ENCODE measurements at regions not wholly inside any gene's neighbourhood (a gene's known extent, or its start where the extent isn't known, plus 50 kb on each side); places are given as distances from the start of the nearest gene placed in this dataset.
A peak's percentile ranks its signal among the peaks of the same experiment; 100 is the strongest.
"Not testable (repeated sequence)": the region's sequence is repeated elsewhere in the genome, so short reads cannot be mapped to it uniquely, and the experiment has no call there.

DNA sequence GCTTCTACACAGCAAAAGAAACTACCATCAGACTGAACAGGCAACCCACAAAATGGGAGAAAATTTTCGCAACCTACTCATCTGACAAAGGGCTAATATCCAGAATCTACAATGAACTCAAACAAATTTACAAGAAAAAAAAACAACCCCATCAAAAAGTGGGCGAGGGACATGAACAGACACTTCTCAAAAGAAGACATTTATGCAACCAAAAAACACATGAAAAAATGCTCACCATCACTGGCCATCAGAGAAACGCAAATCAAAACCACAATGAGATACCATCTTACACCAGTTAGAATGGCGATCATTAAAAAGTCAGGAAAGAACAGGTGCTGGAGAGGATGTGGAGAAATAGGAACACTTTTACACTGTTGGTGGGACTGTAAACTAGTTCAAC, 171.8 kb upstream of the IL12B start:
- not testable (repeated sequence) for DNase-seq (ENCODE audit: low read depth)

GRCh38 chr5:159503236-159503635, 172.9 kb upstream of the IL12B start:
- peak; percentile 52 for DNase-seq (ENCODE audit: low read depth)

GRCh38 chr5:159504106-159504856, 174.0 kb upstream of the IL12B start:
- DNase-seq (ENCODE audit: low read depth): peak; percentile 26

- DNase-seq (ENCODE audit: low read depth): peak; percentile 87
These were observed 174.6 kb upstream of the IL12B start for GRCh38 chr5:159504857-159505304.

DNA sequence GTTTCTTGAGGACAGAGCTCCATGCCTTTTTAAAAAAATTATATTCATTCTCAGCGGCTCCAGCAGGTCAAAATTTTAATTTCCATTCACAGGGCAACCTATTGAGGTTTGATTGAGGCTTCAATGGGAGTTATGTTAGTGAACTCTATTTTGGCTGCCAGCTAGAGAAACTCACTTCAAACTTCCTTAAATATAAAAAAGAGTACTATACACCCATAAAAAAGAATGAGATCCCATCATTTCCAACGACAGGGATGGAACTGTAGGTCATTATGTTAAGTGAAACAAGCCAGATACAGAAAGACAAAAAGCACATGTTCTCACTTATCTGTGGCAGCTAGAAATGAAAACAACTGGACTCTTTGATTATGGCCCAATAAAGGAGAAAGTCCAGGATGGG, 176.8 kb upstream of the IL12B start:
- DNase-seq (ENCODE audit: low read depth): no peak

DNA sequence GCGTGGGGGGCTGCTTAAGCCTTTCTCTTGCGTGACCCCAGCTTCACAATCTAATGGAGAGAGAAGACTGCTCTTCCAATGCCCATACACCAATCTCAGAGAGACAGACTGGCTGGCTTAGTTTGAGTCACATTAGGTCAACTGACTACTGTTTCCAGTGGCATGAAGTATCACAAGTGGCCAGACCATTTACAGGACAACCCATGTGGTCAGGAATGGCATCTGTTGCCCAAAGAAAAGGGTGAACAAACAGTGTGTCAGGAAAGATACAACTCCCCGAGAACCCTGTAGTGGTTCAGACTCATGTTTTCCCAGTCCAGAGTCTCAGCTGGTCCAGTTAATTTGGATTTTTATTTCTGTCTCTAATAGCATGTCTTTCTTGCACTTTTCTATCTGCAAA, 177.4 kb upstream of the IL12B start:
- peak; percentile 25 for DNase-seq (ENCODE audit: low read depth)

GRCh38 chr5:159508344-159508743, 178.1 kb upstream of the IL12B start:
- no peak for DNase-seq (ENCODE audit: low read depth)

GRCh38 chr5:159509002-159509660, 178.8 kb upstream of the IL12B start:
- no peak for DNase-seq (ENCODE audit: low read depth)

- peak; percentile 94 for DNase-seq (ENCODE audit: low read depth)
These were observed 180.0 kb upstream of the IL12B start for GRCh38 chr5:159510282-159510681.

DNA sequence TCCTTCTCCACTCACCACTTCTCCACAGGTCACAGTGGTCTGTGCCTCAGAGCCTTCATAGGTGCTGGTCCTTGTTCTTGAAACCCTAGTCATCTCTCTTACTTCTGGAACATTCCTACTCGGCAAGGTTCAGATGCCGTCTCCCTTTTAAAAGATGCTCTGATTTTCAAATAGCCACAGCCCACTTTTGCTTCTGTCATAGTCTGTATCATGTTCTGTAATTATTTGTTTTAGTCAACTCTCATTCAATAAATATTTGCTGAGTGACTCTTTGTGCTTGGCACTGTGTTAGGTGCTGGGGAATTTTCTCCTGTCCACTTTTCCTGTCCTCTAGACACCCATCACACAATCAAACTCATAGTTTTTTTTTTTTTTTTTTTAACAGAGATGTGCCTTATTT, 181.3 kb upstream of the IL12B start:
- DNase-seq (ENCODE audit: low read depth): peak; percentile 58

- DNase-seq (ENCODE audit: low read depth): no peak
These were observed 181.8 kb upstream of the IL12B start for GRCh38 chr5:159512064-159512463.

DNA sequence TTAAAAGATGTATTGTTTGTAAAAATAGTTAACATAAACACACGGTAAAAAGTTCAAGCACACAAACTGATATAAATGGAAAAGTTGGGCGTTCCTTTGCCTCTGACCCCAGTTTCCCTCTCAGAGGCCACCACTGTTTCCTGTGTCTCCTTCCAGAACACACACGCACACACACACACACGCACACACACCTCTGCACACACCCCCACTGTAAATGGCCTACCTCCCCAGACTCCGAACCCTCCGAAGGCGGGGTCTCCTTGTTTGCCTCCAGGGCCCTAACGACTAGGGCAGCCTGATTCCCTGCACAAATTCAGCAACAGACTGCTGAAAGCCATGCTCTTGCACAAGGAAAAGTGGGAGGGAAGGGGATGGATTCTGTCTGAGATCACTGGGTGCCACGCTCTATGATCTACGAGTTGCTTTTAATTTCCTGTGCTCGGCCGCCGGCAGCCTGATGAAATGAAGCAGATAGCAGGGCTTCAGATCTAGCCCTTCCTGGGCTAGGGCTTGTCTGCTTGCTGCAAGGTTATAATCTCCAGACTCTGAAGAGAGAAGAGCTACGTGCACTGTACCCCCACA, 184.0 kb upstream of the IL12B start:
- DNase-seq (ENCODE audit: low read depth): no peak

- DNase-seq (ENCODE audit: low read depth): no peak
These were observed 184.9 kb upstream of the IL12B start for GRCh38 chr5:159515197-159515596.

GRCh38 chr5:159515909-159516415, 185.7 kb upstream of the IL12B start:
- DNase-seq (ENCODE audit: low read depth): peak; percentile 74

DNA sequence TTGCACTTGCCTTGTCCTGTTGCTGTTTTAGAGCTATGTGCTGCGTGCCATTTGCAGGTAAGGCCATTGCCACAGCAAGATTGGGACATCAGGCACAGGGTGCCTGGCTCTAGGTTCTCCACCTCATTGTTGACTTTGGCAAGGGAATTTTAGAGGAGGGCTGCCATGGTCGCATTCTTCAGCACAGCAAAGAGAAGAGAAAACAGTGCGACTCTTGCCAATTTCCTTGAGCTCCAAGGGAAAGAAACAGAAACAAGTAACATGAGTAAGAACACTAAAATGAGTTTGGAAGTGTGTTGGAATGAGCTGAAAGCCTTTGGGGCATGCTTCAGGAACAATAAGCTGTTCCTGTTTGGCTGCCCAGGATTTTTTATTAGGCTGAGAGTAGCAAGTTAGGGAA, 188.1 kb upstream of the IL12B start:
- peak; percentile 87 for DNase-seq (ENCODE audit: low read depth)

DNA sequence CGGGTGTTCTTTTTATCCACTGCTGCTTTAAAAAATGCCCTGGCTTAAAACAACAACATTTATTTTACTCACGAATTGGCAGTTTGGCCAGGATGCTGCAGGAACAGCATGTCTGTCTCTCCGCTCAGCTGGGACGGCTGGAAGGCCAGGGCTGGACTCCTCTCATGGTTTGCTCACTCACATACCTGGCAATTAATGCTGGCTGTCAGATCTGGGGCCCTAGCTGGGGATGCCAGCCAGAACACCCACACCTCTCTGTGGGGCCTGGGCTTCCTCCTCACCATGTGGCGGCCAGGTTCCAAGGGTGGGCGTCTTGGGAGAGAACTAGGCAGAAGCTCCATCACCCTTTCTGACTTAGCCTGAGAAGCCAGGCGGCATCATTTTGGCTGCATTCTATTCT, 189.1 kb upstream of the IL12B start:
- no peak for DNase-seq (ENCODE audit: low read depth)

- DNase-seq (ENCODE audit: low read depth): no peak
These were observed 192.6 kb upstream of the IL12B start for GRCh38 chr5:159522841-159523240.

- DNase-seq (ENCODE audit: low read depth): not testable (repeated sequence)
These were observed 194.0 kb upstream of the IL12B start for GRCh38 chr5:159524279-159524678.

DNA sequence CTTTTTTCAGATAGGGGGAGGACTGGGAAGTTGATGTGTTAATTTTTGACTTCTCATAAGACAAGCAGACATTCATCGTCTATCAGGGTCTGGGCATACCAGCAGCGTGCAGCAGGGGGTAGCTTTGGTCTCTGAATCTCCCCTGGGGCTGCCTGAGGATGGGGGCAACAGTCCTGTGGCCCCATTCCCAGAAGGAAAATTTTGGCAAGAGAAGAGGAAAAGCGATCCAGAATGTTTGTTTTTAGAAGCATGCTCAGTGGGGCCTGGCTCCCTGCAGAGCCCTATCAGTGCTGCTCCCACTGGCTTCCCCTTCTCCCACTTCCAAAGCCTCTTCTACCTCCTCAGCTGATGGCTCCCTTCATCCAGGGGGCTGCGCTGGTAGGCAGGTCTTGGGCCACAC, 194.8 kb upstream of the IL12B start:
- DNase-seq (ENCODE audit: low read depth): no peak

- DNase-seq (ENCODE audit: low read depth): no peak
These were observed 197.4 kb upstream of the IL12B start for GRCh38 chr5:159527546-159528254.

DNA sequence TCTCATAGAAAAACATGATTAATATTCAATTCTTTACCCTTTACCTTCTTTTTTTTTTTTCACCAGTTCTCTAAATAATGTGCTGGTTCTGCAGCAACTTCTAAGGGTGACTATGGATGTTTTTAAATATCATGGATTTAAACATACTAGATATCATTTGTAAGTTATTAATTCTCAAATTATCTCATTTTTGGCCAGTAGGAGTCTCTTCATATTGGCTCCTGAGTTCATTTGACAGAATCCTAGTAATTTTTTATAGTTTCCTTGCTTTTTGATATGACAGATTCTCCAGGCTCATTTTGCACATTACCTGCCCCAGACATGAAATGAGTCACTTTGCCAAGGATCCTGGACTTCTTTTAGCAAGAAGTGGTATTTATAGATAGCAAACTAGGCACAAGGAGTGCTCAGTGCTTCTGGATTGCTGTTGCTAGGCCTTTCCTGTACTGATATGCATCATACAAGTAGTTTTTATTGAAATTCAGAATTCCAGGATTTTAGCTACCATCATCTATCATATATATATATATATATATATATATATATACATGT, 201.3 kb upstream of the IL12B start:
- DNase-seq (ENCODE audit: low read depth): peak; percentile 29

DNA sequence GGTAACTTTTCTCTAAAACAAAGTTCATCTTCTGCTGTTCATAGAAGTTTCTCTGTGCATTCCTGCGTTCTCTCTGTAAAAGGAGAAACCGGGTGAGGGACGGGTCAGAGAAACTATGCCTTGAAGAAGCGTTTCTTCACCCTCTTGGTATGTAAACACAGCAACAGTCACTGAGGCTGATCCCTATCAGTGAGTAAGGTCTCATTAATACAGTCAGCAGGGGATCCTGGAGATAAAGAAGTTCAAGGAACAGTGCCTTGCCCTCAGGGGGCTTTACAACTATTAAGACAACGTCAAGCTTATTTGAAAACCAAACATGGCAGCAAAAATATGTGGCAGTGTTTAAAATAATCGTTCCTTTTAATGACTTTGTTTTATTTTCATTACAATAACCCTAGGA, 202.9 kb upstream of the IL12B start:
- peak; percentile 92 for DNase-seq (ENCODE audit: low read depth)

All from M059J (cell line).